ENCODE measurements at regions not wholly inside any gene's neighbourhood (a gene's known extent, or its start where the extent isn't known, plus 50 kb on each side); places are given as distances from the start of the nearest gene placed in this dataset.
"Not testable (repeated sequence)": the region's sequence is repeated elsewhere in the genome, so short reads cannot be mapped to it uniquely, and the experiment has no call there.

DNA sequence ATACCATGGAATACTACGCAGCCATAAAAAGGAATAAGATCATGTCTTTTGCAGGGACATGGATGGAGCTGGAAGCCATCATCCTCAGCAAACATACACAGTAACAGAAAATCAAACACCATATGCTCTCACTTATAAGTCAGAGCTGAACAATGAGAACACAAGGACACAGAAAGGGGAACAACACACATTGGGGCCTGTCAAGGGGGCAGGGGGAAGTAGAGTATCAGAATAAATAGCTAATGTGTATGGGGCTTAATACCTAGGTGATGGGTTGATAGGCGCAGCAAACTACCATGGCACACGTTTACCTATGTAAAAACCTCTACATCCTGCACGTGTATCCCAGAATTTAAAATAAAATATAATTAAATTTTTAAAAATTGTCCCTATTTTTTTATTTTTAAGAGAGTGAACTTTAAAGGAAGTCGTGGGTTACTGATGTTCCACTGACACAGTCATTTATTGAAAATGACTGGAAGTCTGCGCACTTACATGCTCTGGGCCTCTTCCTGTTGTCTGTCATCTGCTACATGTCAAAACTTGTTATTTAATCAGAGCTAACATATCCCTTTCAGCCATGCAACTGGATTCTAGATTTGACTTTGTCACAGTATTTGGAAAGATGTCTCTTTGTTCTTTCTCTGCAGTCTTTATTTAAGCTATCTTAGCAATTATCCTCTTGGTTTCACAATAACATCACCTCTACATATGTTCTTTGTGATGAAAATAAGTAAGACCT lies 73.7 kb upstream of the ABCB5 start:
- CTCF ChIA-PET = no interaction called here
- intact Hi-C loops (cut with micrococcal nuclease) = no loop called here
- POLR2A ChIA-PET = no interaction called here
- TF ChIP-seq, protein P1, sequence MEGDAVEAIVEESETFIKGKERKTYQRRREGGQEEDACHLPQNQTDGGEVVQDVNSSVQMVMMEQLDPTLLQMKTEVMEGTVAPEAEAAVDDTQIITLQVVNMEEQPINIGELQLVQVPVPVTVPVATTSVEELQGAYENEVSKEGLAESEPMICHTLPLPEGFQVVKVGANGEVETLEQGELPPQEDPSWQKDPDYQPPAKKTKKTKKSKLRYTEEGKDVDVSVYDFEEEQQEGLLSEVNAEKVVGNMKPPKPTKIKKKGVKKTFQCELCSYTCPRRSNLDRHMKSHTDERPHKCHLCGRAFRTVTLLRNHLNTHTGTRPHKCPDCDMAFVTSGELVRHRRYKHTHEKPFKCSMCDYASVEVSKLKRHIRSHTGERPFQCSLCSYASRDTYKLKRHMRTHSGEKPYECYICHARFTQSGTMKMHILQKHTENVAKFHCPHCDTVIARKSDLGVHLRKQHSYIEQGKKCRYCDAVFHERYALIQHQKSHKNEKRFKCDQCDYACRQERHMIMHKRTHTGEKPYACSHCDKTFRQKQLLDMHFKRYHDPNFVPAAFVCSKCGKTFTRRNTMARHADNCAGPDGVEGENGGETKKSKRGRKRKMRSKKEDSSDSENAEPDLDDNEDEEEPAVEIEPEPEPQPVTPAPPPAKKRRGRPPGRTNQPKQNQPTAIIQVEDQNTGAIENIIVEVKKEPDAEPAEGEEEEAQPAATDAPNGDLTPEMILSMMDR (IDR thresholded peaks at IDR 0.05) = no peak
- Mint-ChIP-seq H3K36me3 (ENCODE audit: low read depth) (no peaks in the 10 kb centered on the region), H3K27me3 (no peaks in the 10 kb centered on the region), H3K27ac (no peak overlapping the region), H3K4me1 (ENCODE audit: low read depth) (no peaks in the 10 kb centered on the region), H3K9me3 (peaks cover 4% of the 10 kb centered on the region), H3K4me3 (no peak overlapping the region)
- ATAC-seq (no peak), DNase-seq (no peak)

DNA sequence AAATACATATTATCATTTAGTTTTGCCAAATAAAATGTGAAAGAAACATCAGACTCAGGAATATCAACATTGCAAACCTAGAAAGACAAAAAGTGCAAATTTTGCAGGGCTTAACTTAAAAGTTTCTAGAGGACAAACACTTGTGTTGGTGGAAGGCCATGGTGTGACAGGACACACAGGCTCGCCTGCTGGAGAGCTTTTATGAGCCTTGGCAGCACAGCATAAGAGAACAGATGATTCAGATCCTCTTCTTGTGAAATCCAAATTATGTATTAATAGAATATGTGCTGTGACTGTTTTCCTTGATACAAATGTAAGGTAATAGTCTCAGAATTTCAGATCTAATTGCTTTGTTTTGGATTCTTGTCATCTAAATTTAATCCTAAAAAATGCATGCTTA lies 72.9 kb upstream of the ABCB5 start:
- no peak for ATAC-seq
- no peak overlapping the region for H3K4me3 Mint-ChIP-seq
- no peaks in the 10 kb centered on the region for H3K36me3 Mint-ChIP-seq (ENCODE audit: low read depth)
- no peak overlapping the region for H3K27ac Mint-ChIP-seq
- peaks cover 4% of the 10 kb centered on the region for H3K9me3 Mint-ChIP-seq
- POLR2A ChIA-PET = no interaction called here
- CTCF ChIA-PET = no interaction called here
- DNase-seq = no peak
- H3K4me1 Mint-ChIP-seq (ENCODE audit: low read depth) = no peaks in the 10 kb centered on the region
- intact Hi-C loops (cut with micrococcal nuclease) = no loop called here
- H3K27me3 Mint-ChIP-seq = no peaks in the 10 kb centered on the region
- TF ChIP-seq, protein P1 (IDR thresholded peaks at IDR 0.05) = no peak

GRCh38 chr7:20543500-20543899 lies 72.0 kb upstream of the ABCB5 start:
- no peaks in the 10 kb centered on the region for H3K27me3 Mint-ChIP-seq
- peaks cover 4% of the 10 kb centered on the region for H3K9me3 Mint-ChIP-seq
- no peaks in the 10 kb centered on the region for H3K36me3 Mint-ChIP-seq (ENCODE audit: low read depth)
- ChIA-PET POLR2A (no interaction called here), CTCF (no interaction called here)
- no peak overlapping the region for H3K27ac Mint-ChIP-seq
- H3K4me3 Mint-ChIP-seq = no peak overlapping the region
- ATAC-seq (no peak), DNase-seq (no peak)
- intact Hi-C loops (cut with micrococcal nuclease) = no loop called here
- no peaks in the 10 kb centered on the region for H3K4me1 Mint-ChIP-seq (ENCODE audit: low read depth)
- TF ChIP-seq, protein P1 (IDR thresholded peaks at IDR 0.05) = no peak

DNA sequence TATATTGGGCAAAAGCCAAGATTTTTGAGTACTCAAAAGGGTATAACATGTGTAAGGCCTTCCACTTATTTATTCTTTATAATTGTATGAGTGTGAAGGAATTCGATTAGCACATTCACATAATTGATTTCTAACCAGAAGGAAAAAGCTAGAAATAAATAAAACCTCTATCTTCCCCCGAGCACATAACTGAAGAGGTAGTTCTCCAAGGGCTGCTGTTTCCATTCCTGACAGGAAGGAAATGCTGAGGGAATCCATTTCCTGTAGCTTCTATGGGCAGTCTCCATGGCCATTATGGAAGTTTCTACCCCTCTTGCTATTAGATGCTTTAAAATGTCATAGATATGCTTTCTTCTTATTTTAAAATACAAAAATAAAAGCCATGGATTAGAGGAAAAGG lies 70.5 kb upstream of the ABCB5 start:
- intact Hi-C loops (cut with micrococcal nuclease) = no loop called here
- POLR2A ChIA-PET = no interaction called here
- H3K36me3 Mint-ChIP-seq (ENCODE audit: low read depth) = no peaks in the 10 kb centered on the region
- TF ChIP-seq, protein P1 (IDR thresholded peaks at IDR 0.05) = no peak
- no peaks in the 10 kb centered on the region for H3K27me3 Mint-ChIP-seq
- H3K4me1 Mint-ChIP-seq (ENCODE audit: low read depth) = no peaks in the 10 kb centered on the region
- DNase-seq = no peak
- H3K27ac Mint-ChIP-seq = no peak overlapping the region
- no peak overlapping the region for H3K4me3 Mint-ChIP-seq
- CTCF ChIA-PET = no interaction called here
- H3K9me3 Mint-ChIP-seq = peaks cover 4% of the 10 kb centered on the region
- no peak for ATAC-seq

GRCh38 chr7:20546958-20547357 lies 68.5 kb upstream of the ABCB5 start:
- H3K4me3 Mint-ChIP-seq, ATAC-seq: not testable (repeated sequence)

More at GRCh38 chr7:20546958-20547357, 68.5 kb upstream of the ABCB5 start:
- CTCF ChIA-PET; H3K4me1 Mint-ChIP-seq (ENCODE audit: low read depth); H3K27ac Mint-ChIP-seq; H3K36me3 Mint-ChIP-seq (ENCODE audit: low read depth); H3K27me3 Mint-ChIP-seq; POLR2A ChIA-PET; DNase-seq; intact Hi-C loops (cut with micrococcal nuclease); H3K9me3 Mint-ChIP-seq: not testable (repeated sequence)
